ENCODE measurements at regions not wholly inside any gene's neighbourhood (a gene's known extent, or its start where the extent isn't known, plus 50 kb on each side); places are given as distances from the start of the nearest gene placed in this dataset.

DNA sequence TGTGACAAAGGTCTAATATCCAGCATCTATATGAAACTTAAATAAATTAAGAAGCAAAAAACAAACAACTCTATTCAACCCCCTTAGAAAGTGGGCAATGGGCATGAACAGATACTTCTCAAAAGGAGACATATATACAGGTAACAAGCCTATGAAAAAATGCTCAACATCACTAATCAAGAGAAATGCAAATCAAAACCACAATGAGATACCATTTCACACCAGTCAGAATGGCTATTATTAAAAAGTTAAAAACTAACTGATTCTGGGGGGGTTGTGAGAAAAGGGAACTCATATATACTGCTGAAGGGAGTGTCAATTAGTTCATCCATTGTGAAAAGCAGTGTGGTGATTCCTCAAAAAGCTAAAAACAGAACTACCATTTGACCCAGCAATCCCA, 198.9 kb downstream of the BMP4 start:
- TF ChIP-seq CTCF (conservative IDR thresholded peaks at IDR 0.05 in 1 of 2, IDR thresholded peaks at IDR 0.05 in 1 of 2; ENCODE audit: low read depth in 1 of 2, low read length in 2 of 2) (no peak), EZH2 (IDR thresholded peaks at IDR 0.05; ENCODE audit: low read length, missing control alignments) (no peak)

Data from fibroblast of lung (primary cell).